ENCODE measurements at regions not wholly inside any gene's neighbourhood (a gene's known extent, or its start where the extent isn't known, plus 50 kb on each side); places are given as distances from the start of the nearest gene placed in this dataset.

DNA sequence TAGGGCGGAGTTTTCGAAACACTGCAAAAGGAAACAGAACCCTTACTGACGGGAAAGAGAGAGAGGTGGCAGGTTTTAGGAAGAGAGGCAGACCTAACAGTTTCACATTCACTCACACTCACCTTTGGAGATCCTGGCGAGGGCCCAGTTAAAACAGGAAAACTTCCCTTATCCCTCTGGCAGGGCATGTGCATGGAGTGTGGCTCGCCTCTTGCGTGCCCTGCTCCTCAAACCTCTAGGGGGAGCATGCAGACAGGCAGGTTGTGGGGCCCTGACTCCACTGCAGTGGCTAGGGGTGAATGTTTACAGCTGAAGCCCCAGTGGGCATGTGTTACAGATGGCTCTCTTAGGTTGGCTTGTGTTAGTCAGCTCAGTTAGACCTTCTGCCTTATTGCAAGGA lies 451.5 kb downstream of the UBE2NL start:
- TF ChIP-seq SMC3 (IDR thresholded peaks at IDR 0.05; ENCODE audit: borderline replicate concordance, low read length) (no peak), HDGF (IDR thresholded peaks at IDR 0.05) (no peak), SPI1 (IDR thresholded peaks at IDR 0.05; ENCODE audit: borderline replicate concordance, insufficient read depth, low read depth, low read length) (no peak)
- TF ChIP-seq, protein P1, sequence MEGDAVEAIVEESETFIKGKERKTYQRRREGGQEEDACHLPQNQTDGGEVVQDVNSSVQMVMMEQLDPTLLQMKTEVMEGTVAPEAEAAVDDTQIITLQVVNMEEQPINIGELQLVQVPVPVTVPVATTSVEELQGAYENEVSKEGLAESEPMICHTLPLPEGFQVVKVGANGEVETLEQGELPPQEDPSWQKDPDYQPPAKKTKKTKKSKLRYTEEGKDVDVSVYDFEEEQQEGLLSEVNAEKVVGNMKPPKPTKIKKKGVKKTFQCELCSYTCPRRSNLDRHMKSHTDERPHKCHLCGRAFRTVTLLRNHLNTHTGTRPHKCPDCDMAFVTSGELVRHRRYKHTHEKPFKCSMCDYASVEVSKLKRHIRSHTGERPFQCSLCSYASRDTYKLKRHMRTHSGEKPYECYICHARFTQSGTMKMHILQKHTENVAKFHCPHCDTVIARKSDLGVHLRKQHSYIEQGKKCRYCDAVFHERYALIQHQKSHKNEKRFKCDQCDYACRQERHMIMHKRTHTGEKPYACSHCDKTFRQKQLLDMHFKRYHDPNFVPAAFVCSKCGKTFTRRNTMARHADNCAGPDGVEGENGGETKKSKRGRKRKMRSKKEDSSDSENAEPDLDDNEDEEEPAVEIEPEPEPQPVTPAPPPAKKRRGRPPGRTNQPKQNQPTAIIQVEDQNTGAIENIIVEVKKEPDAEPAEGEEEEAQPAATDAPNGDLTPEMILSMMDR (IDR thresholded peaks at IDR 0.05 in 2 of 3, conservative IDR thresholded peaks at IDR 0.05 in 1 of 3; ENCODE audit: control insufficient read depth in 2 of 3, extremely low read depth in 1 of 3, insufficient read depth in 1 of 3, low read depth in 3 of 3, low read length in 3 of 3), result no peak
